Ovary (tissue), 3 donors: ENCODE measurements at regions not wholly inside any gene's neighbourhood (a gene's known extent, or its start where the extent isn't known, plus 50 kb on each side); places are given as distances from the start of the nearest gene placed in this dataset.

ENCODE experiments used
- EP300 ChIP-seq: sonication (generic); formaldehyde crosslinking; IDR thresholded peaks from one replicate; pipeline ENCODE4 v1.6.1; 2017; ENCODE audit warnings: antibody characterized with exemption
- POLR2A ChIP-seq: fragments of 450-650 bp; IDR thresholded peaks from one replicate; pipeline ENCODE4 v1.6.1; 2017; ENCODE audit warnings: antibody characterized with exemption, mild to moderate bottlenecking, moderate library complexity
- TF ChIP-seq, protein P1 (sequence below), 3 donors: fragments of 450-650 bp in 2 of 3; fragments of 200-600 bp in 1 of 3; IDR thresholded peaks; one replicate each; pipeline versions ENCODE4 v1.5.1 to v1.8.0; 2016 to 2022; ENCODE audit warnings: antibody characterized with exemption in 3 of 3, mild to moderate bottlenecking in 1 of 3
- donor health status: DM: no; HTN: no; CAD: no.

DNA sequence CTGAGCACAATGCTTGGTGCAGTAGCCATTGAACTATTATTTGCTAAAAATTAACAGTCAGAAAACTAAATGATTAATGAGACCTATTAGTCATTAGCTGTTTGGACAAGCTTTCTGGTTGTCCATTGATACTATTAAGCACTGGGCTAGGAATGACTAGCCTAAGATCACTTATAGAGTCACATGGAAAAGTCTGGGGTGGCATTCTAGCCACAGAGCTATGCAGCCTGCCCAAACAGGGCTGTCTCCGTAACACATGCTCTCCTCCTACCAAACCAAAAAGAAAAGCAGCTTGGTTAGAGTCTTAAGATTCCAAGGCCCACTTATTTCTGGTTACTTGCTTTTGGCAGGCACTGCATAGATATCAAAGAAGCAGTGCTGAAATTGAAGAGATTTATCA lies 193.5 kb upstream of the NBEA start:
- TF ChIP-seq, protein P1, sequence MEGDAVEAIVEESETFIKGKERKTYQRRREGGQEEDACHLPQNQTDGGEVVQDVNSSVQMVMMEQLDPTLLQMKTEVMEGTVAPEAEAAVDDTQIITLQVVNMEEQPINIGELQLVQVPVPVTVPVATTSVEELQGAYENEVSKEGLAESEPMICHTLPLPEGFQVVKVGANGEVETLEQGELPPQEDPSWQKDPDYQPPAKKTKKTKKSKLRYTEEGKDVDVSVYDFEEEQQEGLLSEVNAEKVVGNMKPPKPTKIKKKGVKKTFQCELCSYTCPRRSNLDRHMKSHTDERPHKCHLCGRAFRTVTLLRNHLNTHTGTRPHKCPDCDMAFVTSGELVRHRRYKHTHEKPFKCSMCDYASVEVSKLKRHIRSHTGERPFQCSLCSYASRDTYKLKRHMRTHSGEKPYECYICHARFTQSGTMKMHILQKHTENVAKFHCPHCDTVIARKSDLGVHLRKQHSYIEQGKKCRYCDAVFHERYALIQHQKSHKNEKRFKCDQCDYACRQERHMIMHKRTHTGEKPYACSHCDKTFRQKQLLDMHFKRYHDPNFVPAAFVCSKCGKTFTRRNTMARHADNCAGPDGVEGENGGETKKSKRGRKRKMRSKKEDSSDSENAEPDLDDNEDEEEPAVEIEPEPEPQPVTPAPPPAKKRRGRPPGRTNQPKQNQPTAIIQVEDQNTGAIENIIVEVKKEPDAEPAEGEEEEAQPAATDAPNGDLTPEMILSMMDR (IDR thresholded peaks at IDR 0.05) = no peak
- TF ChIP-seq POLR2A = no peak
- no peak for TF ChIP-seq EP300
